ENCODE measurements at regions not wholly inside any gene's neighbourhood (a gene's known extent, or its start where the extent isn't known, plus 50 kb on each side); places are given as distances from the start of the nearest gene placed in this dataset.
"Not testable (repeated sequence)": the region's sequence is repeated elsewhere in the genome, so short reads cannot be mapped to it uniquely, and the experiment has no call there.

- no peak for DNase-seq
These were observed 257.9 kb upstream of the ADRA1B start for GRCh38 chr5:159658266-159658925.

- no peak for DNase-seq
These were observed 255.9 kb upstream of the ADRA1B start for GRCh38 chr5:159660401-159660800.

DNA sequence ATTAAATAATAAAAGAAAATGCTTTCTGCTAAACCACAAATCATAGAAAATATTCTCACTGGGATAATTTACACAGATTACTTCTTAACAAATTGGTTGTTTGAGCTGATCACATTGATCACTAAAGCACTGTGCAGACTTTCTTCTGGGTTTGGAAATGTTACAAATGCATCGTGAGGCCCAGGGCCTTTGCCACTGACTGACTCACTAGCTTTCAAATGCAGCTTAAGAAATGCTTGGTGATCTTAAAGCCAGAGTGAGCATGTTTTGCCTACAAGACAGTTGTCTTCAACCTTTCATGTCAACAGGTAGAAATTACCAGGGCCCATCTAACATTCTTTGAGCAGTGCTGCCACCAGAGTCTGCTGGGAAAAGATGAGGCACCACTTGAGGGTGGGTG is 252.3 kb upstream of the ADRA1B start:
- no peak for DNase-seq

GRCh38 chr5:159667286-159667685 is 249.0 kb upstream of the ADRA1B start:
- DNase-seq, result no peak

DNA sequence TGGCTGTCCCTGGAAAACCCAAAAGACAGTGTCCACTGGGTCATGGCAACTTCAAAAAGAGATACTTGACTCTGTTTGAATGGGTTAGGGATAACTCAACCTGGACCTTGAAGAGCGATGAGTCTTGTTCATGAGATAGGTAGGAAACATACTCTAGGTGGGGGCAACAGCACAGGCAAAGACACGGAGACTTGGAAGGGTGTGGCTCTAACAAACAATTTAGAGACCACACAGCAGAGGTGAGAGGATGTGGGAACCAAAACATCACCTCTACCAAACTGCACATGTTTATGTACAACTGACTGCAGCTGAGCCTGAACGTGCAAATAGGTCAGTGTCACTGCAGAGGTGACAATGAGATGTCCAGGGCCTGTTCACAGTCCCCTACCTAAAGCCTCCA is 247.7 kb upstream of the ADRA1B start:
- no peak for DNase-seq

GRCh38 chr5:159669559-159669958 is 246.7 kb upstream of the ADRA1B start:
- no peak for DNase-seq

DNA sequence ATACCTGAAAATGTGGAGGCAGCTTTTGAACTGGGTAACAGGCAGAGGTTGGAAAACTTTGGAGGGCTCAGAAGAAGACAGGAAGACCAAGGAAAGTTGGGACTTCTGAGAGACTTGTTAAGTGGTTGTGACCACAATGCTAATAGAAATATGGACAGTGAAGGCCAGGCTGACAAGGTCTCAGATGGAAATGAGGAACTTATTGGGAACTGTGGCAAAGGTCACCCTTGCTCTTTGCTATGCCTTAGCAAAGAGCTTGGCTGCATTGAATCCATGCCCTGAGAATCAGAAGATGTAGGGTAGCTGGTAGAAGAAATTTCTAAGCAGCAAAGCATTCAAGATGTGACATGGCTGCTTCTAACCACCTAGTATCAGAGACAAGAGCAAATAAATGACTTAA is 244.4 kb upstream of the ADRA1B start:
- no peak for DNase-seq

GRCh38 chr5:159673538-159673937 is 242.7 kb upstream of the ADRA1B start:
- DNase-seq, result no peak

GRCh38 chr5:159678657-159679392 is 237.5 kb upstream of the ADRA1B start:
- no peak for DNase-seq

DNA sequence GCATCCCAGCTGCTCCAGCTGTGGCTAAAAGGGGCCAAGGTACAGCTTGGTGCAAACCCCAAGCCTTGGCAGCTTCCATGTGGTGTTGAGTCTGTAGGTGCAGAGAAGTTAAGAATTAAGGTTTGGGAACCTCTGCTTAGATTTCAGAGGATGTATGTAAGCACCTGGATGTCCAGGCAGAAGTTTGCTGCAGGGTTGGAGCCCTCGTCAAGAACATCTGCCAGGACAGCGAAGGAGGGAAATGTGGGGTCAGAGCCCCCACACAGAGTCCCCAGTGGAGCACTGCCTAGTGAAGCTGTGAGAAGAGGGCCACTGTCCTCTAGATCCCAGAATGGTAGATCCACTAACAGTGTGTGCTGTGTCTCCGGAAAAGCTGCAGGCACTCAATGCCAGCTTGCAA is 236.2 kb upstream of the ADRA1B start:
- DNase-seq, result no peak

DNA sequence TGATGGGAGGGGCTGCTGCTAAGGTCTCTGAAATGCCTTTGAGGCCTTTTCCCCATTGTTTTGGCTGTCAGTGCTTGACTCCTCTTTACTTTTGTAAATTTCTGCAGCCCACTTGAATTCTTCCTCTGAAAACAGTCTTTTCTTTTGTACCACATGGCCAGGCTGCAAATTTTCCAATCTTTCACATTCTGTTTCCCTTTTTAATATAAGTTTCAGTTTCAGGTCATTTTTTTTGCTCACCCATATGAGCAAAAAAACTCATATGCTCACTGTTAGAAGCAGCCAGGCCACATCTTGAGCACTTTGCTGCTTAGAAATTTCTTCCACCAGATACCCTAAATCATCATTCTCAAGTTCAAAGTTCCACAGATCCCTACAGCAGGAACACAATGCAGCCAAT is 234.6 kb upstream of the ADRA1B start:
- no peak for DNase-seq

DNA sequence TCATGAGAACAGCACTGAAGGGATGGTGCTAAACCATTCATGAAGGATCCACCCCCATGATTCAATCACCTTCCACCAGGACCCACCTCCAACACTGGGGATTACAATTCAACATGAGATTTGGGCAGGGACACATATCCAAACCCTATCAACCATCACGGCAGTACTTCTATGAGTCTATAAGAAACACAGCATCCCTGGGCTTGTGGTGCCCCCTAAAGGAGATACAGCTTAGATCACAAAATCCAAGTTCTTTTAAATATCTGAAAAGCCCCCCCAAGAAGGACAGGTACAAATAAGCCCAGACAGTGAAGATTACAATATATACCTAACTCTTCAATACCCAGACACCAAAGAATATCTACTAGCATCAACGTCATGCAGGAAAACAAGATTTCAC is 233.7 kb upstream of the ADRA1B start:
- DNase-seq, result no peak

DNA sequence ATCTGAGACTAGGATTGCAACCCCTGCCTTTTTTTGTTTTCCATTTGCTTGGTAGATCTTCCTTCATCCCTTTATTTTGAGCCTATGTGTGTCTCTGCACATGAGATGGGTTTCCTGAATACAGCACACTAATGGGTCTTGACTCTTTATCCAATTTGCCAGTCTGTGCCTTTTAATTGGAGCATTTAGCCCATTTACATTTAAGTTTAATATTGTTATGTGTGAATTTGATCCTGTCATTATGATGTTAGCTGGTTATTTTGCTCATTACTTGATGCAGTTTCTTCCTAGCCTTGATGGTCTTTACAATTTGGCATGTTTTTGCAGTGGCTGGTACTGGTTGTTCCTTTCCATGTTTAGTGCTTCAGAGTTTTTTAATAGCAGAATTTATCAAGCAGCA is 228.4 kb upstream of the ADRA1B start:
- DNase-seq, result not testable (repeated sequence)

GRCh38 chr5:159695741-159696294 is 220.5 kb upstream of the ADRA1B start:
- DNase-seq, result no peak

- DNase-seq, result no peak
These were observed 218.8 kb upstream of the ADRA1B start for GRCh38 chr5:159697530-159697929.

DNA sequence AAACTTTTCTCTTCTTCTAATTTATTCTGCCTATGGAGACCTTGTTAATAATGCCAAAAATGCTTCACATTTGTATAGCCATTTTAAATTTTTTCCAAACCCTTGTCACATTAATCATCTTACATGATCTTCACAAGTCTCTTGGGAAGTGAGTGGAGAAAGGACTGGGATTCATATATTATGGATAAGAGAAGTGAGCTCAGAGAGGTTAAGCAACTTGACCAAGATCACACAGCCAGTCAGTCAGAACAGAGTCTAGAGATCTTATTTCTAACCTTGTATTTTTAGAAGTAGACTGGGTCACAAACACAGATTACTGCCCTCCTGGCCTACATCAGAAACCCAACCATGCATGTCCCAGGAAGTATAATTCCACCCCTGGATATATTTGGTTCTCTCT is 218.0 kb upstream of the ADRA1B start:
- DNase-seq, result no peak

- no peak for DNase-seq
These were observed 216.3 kb upstream of the ADRA1B start for GRCh38 chr5:159700016-159700415.

GRCh38 chr5:159702301-159702700 is 214.0 kb upstream of the ADRA1B start:
- DNase-seq, result no peak

DNA sequence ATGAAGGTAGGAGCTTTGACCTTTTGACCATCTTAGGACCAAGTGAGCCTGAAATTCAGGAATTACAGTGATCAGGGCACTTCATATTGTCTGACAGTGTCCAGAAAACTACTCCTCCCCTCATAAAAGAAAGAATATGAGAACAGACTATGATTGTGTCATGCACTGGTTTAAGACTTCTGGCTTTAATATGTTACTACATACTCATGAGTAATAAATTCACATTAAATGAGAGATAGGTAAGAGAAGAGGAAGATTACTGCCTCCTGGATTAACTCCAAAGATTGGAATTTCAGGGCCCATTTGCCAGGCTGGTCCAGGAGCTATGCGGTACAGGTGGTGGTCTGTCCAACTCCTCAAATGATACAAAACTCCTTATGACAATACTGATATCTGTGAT is 213.5 kb upstream of the ADRA1B start:
- DNase-seq, result no peak

DNA sequence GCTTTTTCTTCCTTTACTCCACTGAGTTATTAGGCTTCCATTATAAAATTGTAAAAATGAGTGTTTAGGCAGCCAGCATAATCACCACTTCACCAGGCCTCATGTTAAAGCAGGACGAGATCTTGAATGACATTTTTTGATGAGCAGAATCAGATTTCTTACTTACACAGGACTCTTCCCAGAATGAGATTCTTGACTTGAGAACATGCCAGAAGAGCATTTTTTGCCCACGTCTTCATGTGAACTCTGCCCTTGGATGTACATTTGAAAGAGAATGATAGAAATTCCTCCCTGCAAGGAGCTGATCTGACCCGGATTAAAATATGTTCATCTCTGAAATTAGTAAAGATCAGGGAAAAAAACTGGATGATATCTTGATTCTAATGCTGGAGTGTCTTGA is 212.1 kb upstream of the ADRA1B start:
- no peak for DNase-seq

DNA sequence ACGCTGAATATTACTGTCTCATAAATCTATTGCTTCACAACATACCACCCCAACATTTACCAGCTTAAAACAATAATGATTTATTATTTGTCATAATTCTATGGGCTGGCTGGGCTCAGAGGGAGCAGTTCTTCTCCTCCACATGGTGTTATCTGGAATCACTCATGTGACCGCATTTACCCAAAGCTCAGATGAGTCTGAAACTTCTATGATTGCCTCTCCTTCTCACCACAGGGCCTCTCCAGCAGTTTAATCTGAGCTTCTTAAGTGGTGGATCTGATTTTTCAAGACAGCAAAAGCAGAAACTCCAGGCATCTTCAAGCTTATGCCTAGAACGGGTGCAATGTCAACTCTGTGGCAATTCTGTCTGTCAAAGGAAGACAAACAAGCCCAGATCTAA is 210.3 kb upstream of the ADRA1B start:
- no peak for DNase-seq

DNA sequence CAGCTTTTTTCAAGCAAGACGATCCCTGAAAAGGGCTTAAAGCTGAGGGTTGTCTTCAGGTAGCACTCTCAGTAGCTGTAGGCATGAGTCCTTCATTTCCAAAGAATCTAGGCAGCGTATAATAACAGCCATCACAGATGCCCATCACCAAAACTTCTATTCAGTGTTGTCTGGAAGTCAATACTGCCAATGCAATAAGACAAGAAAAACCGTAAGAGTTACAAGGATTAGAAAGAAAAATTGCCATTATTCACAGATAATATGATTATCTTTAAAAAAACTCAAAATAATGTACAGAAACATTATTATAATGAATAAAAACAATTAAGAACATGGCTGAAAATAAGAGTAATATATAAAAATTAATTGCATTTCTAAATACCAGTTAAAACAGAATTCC is 208.2 kb upstream of the ADRA1B start:
- no peak for DNase-seq

- no peak for DNase-seq
These were observed 203.6 kb upstream of the ADRA1B start for GRCh38 chr5:159712672-159713071.

DNA sequence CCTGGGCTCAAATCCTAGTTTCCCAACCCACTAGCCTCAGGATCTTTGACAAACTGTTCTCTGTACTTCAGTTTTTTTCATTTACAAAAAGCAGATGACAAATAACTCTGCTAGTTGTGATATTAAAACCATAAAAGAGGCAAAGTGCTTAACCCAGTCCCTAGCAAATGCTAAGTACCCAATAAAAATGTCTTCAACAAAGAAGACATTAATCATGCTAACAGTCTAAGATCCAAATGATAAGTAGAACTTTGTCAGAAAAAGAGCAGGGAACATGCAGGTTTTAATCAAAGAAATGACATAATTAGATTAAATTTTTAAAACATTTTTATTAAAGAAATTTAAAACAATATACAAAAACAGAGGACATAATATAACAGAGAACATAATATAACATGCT is 203.0 kb upstream of the ADRA1B start:
- DNase-seq, result no peak

DNA sequence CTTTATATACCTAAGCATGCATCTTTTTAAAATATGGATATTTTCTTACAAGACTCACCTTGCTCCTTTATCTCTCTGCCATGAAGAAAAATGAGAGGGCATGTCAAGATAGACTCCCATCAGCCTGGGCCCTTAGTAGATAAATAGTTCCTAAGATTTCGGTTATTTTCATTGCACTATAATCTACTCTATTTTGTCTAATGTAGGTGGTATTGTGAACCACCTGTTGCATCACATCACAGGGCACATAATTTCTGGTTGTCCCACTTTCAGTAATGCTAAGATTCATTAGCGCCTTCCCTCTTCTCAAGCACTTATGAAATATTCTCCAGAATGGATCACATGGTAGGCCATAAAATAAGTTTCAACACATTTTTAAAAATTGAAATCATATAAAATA is 202.5 kb upstream of the ADRA1B start:
- no peak for DNase-seq

Measured in stimulated activated CD4-positive, alpha-beta T cell treated with anti-CD3 and anti-CD28 coated beads, Interleukin-4, amount 100 ng/mL, for 1 hour (primary cell).